Endothelial cell of umbilical vein (primary cell): ENCODE measurements at regions not wholly inside any gene's neighbourhood (a gene's known extent, or its start where the extent isn't known, plus 50 kb on each side); places are given as distances from the start of the nearest gene placed in this dataset.

ENCODE experiments used
- BruUV-seq: library from RNA; stranded (reverse); fragments of 400-500 nt; replicated peaks from 2 replicates; lab custom pipeline; 2021; lab: Mats Ljungman, UMichigan
- CTCF ChIA-PET: fragments of 300-600, 350-600 bp; sonication (Branson Sonifier 250); formaldehyde crosslinking; loops from one replicate; lab custom pipeline; 2021; ENCODE audit warnings: antibody characterized with exemption, inconsistent platforms; lab: Charles Lee
- POLR2A ChIA-PET: fragments of 300-600, 350-600 bp; sonication (Branson Sonifier 250); formaldehyde crosslinking; loops from one replicate; lab custom pipeline; 2021; ENCODE audit warnings: antibody characterized with exemption, inconsistent platforms; lab: Charles Lee
- DNase-seq: peaks from one replicate; pipeline ENCODE4 v3.0.0-alpha.2; 2011; ENCODE audit warnings: low read depth, low spot score
- FAIRE-seq: peaks from 2 replicates; lab custom pipeline; 2011; peaks lifted over from hg19 to GRCh38; lab: Jason Lieb, UNC
- H2AFZ ChIP-seq: 2 replicates; pipeline ENCODE4 v1.6.0; 2012; ENCODE audit warnings: low read depth, low read length, control low read depth, inconsistent platforms
- H3K27ac ChIP-seq: 2 replicates; pipeline ENCODE4 v1.5.1; 2011; ENCODE audit warnings: low read depth, mild to moderate bottlenecking, control low read depth, low read length, moderate library complexity; ENCODE audit not compliant: insufficient read depth
- H3K27me3 ChIP-seq, 2 experiments: 2 replicates each; pipeline versions ENCODE4 v1.6.0 to v1.6.1; 2011; ENCODE audit warnings: low read length in 2 of 2, mixed read lengths in 1 of 2; ENCODE audit not compliant: control insufficient read depth in 2 of 2, insufficient read depth in 2 of 2
- H3K36me3 ChIP-seq, 2 experiments: 2 replicates in 1 of 2; 3 replicates in 1 of 2; pipeline ENCODE4 v1.5.1; 2011; ENCODE audit warnings: low read length in 2 of 2, mild to moderate bottlenecking in 1 of 2, moderate library complexity in 1 of 2; ENCODE audit not compliant: control insufficient read depth in 2 of 2, insufficient read depth in 2 of 2; ENCODE audit errors: extremely low read depth in 1 of 2
- H3K4me1 ChIP-seq: 3 replicates; pipeline ENCODE4 v1.5.1; 2011; ENCODE audit warnings: mild to moderate bottlenecking, low read length; ENCODE audit not compliant: control insufficient read depth, insufficient read depth; ENCODE audit errors: extremely low read depth
- H3K4me2 ChIP-seq: 2 replicates; pipeline ENCODE4 v1.6.1; 2011; ENCODE audit warnings: low read length, control low read depth, mixed read lengths; ENCODE audit not compliant: insufficient read depth
- H3K4me3 ChIP-seq, 3 experiments: fragments of 200-600 bp in 1 of 3; sonication (generic), shearing (Covaris generic) in 1 of 3; replicated peaks in 1 of 3; 2 replicates each; pipeline ENCODE4 v1.5.1; 2011 to 2016; ENCODE audit warnings: control low read depth in 3 of 3, low read length in 3 of 3, mild to moderate bottlenecking in 2 of 3, inconsistent platforms in 1 of 3, low read depth in 1 of 3, moderate library complexity in 1 of 3; ENCODE audit not compliant: insufficient read depth in 1 of 3
- H3K79me2 ChIP-seq: 2 replicates; pipeline ENCODE4 v1.6.0; 2012; ENCODE audit warnings: low read length, inconsistent platforms; ENCODE audit not compliant: control insufficient read depth, insufficient read depth
- H3K9ac ChIP-seq: replicated peaks from 2 replicates; pipeline ENCODE3; 2011; ENCODE audit warnings: low read length, control low read depth; ENCODE audit not compliant: insufficient read depth; ENCODE audit errors: extremely low read depth
- H3K9me1 ChIP-seq: replicated peaks from 3 replicates; pipeline ENCODE4 v1.6.0; 2011; ENCODE audit warnings: mild to moderate bottlenecking, low read length; ENCODE audit not compliant: control insufficient read depth, insufficient read depth; ENCODE audit errors: extremely low read depth
- H3K9me3 ChIP-seq: replicated peaks from 2 replicates; pipeline ENCODE4 v1.5.1; 2012; ENCODE audit warnings: low read length, inconsistent platforms; ENCODE audit not compliant: control insufficient read depth, insufficient read depth
- H4K20me1 ChIP-seq: replicated peaks from 2 replicates; pipeline ENCODE3; 2011; ENCODE audit warnings: mild to moderate bottlenecking, low read length; ENCODE audit not compliant: control insufficient read depth, insufficient read depth; ENCODE audit errors: extremely low read depth
- EZH2 ChIP-seq: IDR thresholded peaks from 2 replicates; pipeline ENCODE4 v1.6.1; 2012; ENCODE audit warnings: borderline replicate concordance, low read depth, mild to moderate bottlenecking, moderate library complexity, low read length, inconsistent platforms; ENCODE audit not compliant: severe bottlenecking
- FOS ChIP-seq: IDR thresholded peaks from 2 replicates; pipeline ENCODE4 v1.6.1; 2011; ENCODE audit warnings: mild to moderate bottlenecking, low read length, moderate library complexity, borderline replicate concordance; ENCODE audit not compliant: insufficient read depth
- GATA2 ChIP-seq: IDR thresholded peaks from 2 replicates; pipeline ENCODE4 v1.7.0; 2011; ENCODE audit warnings: low read depth, mild to moderate bottlenecking, moderate library complexity, mixed read lengths, low read length; ENCODE audit not compliant: insufficient read length, insufficient read depth
- JUN ChIP-seq: IDR thresholded peaks from 2 replicates; pipeline ENCODE4 v1.6.1; 2011; ENCODE audit warnings: borderline replicate concordance, low read depth; ENCODE audit not compliant: insufficient read length, insufficient read depth
- MYC ChIP-seq: IDR thresholded peaks from one replicate; pipeline ENCODE4 v1.6.1; 2011; ENCODE audit warnings: mild to moderate bottlenecking, low read depth, low read length
- POLR2A ChIP-seq: IDR thresholded peaks from 2 replicates; pipeline ENCODE4 v1.6.1; 2012; ENCODE audit warnings: low read depth, mild to moderate bottlenecking, control low read depth, low read length
- POLR2AphosphoS5 ChIP-seq: IDR thresholded peaks from 2 replicates; pipeline ENCODE4 v1.6.1; 2012; ENCODE audit warnings: low read depth, mild to moderate bottlenecking, control low read depth, low read length, moderate library complexity; ENCODE audit not compliant: insufficient read depth
- dilution Hi-C: fragments of 300-500 bp; cut with MboI; formaldehyde crosslinking; loops from one replicate; pipeline ENCODE4 v1.15.0; 2019; ENCODE audit warnings: low sequenced_read_pairs; ENCODE audit not compliant: extremely low pct_ligation_motif_present
- intact Hi-C: fragments of 100-400 bp; cut with micrococcal nuclease; formaldehyde crosslinking; loops from one replicate; pipeline ENCODE4 v1.10.0; 2022
- TF ChIP-seq, protein P1 (sequence below), 2 donors: IDR thresholded peaks; 1 replicate in 1 of 2; 2 replicates in 1 of 2; pipeline ENCODE4 v1.5.1; 2011; ENCODE audit warnings: low read length in 2 of 2, mild to moderate bottlenecking in 2 of 2, moderate library complexity in 2 of 2, control low read depth in 1 of 2, inconsistent platforms in 1 of 2, low read depth in 1 of 2; ENCODE audit not compliant: insufficient read depth in 1 of 2; ENCODE audit errors: extremely low read depth in 1 of 2
- TF ChIP-seq, protein P2 (sequence below): IDR thresholded peaks from 2 replicates; pipeline ENCODE4 v1.6.1; 2011; ENCODE audit not compliant: insufficient read depth, insufficient read length

DNA sequence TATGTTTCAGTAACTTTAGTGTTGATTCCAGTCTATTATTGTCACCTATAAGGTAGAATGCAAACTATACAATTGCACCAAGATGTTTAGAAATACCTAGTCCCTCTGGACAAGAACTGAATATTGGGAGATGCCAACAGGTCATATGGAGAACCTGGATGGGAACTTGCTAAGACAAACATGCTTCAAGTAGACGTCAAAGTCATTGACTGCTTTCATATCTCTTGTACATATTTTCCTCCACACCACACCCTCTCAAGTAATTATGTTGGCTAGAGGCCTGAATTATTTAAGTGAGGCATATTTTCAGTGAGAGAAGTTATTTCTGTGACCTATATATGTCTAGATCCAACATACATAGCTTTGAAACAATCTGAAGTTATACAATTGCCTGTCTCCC lies 453.3 kb downstream of the ELAVL2 start:
- no peak overlapping the region for H3K9ac ChIP-seq
- no peak for DNase-seq
- CTCF ChIA-PET = no interaction called here
- no peak overlapping the region for H3K27ac ChIP-seq
- no peak for FAIRE-seq
- H3K79me2 ChIP-seq = no peaks in the 10 kb centered on the region
- H3K9me1 ChIP-seq = no peaks in the 10 kb centered on the region
- no peaks in the 10 kb centered on the region for H3K9me3 ChIP-seq
- POLR2A ChIA-PET = no interaction called here
- no peak overlapping the region for H3K4me3 ChIP-seq
- TF ChIP-seq FOS = no peak
- no peak for TF ChIP-seq MYC
- TF ChIP-seq, protein P1, sequence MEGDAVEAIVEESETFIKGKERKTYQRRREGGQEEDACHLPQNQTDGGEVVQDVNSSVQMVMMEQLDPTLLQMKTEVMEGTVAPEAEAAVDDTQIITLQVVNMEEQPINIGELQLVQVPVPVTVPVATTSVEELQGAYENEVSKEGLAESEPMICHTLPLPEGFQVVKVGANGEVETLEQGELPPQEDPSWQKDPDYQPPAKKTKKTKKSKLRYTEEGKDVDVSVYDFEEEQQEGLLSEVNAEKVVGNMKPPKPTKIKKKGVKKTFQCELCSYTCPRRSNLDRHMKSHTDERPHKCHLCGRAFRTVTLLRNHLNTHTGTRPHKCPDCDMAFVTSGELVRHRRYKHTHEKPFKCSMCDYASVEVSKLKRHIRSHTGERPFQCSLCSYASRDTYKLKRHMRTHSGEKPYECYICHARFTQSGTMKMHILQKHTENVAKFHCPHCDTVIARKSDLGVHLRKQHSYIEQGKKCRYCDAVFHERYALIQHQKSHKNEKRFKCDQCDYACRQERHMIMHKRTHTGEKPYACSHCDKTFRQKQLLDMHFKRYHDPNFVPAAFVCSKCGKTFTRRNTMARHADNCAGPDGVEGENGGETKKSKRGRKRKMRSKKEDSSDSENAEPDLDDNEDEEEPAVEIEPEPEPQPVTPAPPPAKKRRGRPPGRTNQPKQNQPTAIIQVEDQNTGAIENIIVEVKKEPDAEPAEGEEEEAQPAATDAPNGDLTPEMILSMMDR (IDR thresholded peaks at IDR 0.05; ENCODE audit: extremely low read depth in 1 of 2, insufficient read depth in 1 of 2, low read depth in 1 of 2, low read length in 2 of 2) = no peak
- TF ChIP-seq JUN = no peak
- TF ChIP-seq, protein P2, sequence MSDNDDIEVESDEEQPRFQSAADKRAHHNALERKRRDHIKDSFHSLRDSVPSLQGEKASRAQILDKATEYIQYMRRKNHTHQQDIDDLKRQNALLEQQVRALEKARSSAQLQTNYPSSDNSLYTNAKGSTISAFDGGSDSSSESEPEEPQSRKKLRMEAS = no peak
- intact Hi-C loops (no loop called here), dilution Hi-C loops (no loop called here)
- H3K36me3 ChIP-seq = no peaks in the 10 kb centered on the region
- no peaks in the 10 kb centered on the region for H3K27me3 ChIP-seq
- H3K4me1 ChIP-seq = no peaks in the 10 kb centered on the region
- no peak overlapping the region for H3K4me2 ChIP-seq
- no peaks in the 10 kb centered on the region for H4K20me1 ChIP-seq
- no peak overlapping the region for H2AFZ ChIP-seq
- BruUV-seq = no TSS peak

DNA sequence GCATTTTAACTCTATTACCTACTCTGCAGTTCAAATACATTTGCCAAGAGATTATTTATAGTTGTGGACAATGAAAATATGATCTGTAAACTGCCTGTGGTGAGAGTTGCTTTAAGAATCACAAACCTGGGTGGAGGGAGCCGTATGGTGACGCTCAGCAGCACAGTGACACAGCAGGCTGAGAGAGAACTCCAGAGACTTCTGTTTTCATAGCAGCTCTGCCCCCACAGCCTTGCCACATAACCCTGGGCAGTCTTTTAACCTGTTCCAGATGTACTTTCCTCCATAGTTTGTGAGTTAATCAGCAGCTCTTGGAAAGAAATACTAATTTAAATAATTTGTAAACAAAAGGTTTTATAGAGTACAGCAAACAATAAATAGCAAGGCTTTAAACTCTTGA lies 450.5 kb downstream of the ELAVL2 start:
- Histone ChIP-seq H2AFZ (no peak overlapping the region), H3K27me3 (no peaks in the 10 kb centered on the region), H4K20me1 (no peaks in the 10 kb centered on the region), H3K9me1 (no peaks in the 10 kb centered on the region), H3K79me2 (no peaks in the 10 kb centered on the region), H3K9ac (no peak overlapping the region), H3K4me1 (no peaks in the 10 kb centered on the region), H3K27ac (no peak overlapping the region), H3K4me3 (no peak overlapping the region), H3K9me3 (no peaks in the 10 kb centered on the region), H3K36me3 (no peaks in the 10 kb centered on the region), H3K4me2 (no peak overlapping the region)
- intact Hi-C loops = no loop called here
- no TSS peak for BruUV-seq
- TF ChIP-seq GATA2 (no peak), POLR2AphosphoS5 (no peak), POLR2A (no peak), MYC (no peak), EZH2 (no peak), FOS (no peak)
- TF ChIP-seq, protein P1 (IDR thresholded peaks at IDR 0.05; ENCODE audit: extremely low read depth in 1 of 2, insufficient read depth in 1 of 2, low read depth in 1 of 2, low read length in 2 of 2) = no peak
- DNase-seq = no peak
- dilution Hi-C loops = no loop called here
- POLR2A ChIA-PET = no interaction called here
- CTCF ChIA-PET = no interaction called here
- FAIRE-seq = no peak
